PC-3 (cell line): ENCODE measurements at regions not wholly inside any gene's neighbourhood (a gene's known extent, or its start where the extent isn't known, plus 50 kb on each side); places are given as distances from the start of the nearest gene placed in this dataset.

Source experiments
- EZH2 ChIP-seq: fragments of 300-600 bp; sonication (generic); IDR thresholded peaks from one replicate; pipeline ENCODE4 v1.6.1; 2017; ENCODE audit warnings: antibody characterized with exemption, mild to moderate bottlenecking, low read length; ENCODE audit not compliant: unreplicated experiment
- EZH2phosphoT487 ChIP-seq: fragments of 300-600 bp; sonication (generic); IDR thresholded peaks from 2 replicates; pipeline ENCODE4 v1.6.1; 2018; ENCODE audit warnings: mild to moderate bottlenecking, antibody characterized with exemption, low read length, borderline replicate concordance
- TF ChIP-seq, protein P1 (sequence below): fragments of 300-600 bp; sonication (generic); conservative IDR thresholded peaks from 2 replicates; pipeline ENCODE4 v1.5.1; 2017; ENCODE audit warnings: antibody characterized with exemption, low read depth, mild to moderate bottlenecking, low read length

DNA sequence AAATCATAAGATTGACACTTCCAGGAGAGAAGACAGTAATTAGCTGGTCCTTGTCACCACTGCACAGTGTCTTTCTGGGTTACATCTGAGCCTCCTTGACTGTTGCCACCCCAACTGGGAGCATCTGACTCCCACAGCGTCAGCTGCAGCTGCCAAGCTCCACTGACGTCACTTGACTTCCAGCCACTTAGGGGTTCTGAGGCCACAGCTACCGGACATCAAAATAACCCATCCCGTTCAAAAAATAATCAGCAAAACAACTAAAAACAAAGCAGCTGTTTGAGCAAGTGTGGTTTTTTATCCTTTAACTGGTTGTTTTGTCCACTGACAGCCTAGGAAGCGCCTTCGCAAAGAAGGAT lies 206.5 kb upstream of the AGAP1 start:
- TF ChIP-seq, protein P1, sequence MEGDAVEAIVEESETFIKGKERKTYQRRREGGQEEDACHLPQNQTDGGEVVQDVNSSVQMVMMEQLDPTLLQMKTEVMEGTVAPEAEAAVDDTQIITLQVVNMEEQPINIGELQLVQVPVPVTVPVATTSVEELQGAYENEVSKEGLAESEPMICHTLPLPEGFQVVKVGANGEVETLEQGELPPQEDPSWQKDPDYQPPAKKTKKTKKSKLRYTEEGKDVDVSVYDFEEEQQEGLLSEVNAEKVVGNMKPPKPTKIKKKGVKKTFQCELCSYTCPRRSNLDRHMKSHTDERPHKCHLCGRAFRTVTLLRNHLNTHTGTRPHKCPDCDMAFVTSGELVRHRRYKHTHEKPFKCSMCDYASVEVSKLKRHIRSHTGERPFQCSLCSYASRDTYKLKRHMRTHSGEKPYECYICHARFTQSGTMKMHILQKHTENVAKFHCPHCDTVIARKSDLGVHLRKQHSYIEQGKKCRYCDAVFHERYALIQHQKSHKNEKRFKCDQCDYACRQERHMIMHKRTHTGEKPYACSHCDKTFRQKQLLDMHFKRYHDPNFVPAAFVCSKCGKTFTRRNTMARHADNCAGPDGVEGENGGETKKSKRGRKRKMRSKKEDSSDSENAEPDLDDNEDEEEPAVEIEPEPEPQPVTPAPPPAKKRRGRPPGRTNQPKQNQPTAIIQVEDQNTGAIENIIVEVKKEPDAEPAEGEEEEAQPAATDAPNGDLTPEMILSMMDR: no peak
- no peak for TF ChIP-seq EZH2phosphoT487
- TF ChIP-seq EZH2: no peak
